ENCODE measurements at regions not wholly inside any gene's neighbourhood (a gene's known extent, or its start where the extent isn't known, plus 50 kb on each side); places are given as distances from the start of the nearest gene placed in this dataset.

GRCh38 chr13:58190577-58190976 lies 559.0 kb downstream of the PCDH17 start:
- Histone ChIP-seq H3K27me3 (ENCODE audit: control insufficient read depth, insufficient read depth, low read length) (no peaks in the 10 kb centered on the region), H3K4me3 (ENCODE audit: low read length) (no peak overlapping the region), H3K36me3 (ENCODE audit: control insufficient read depth, insufficient read depth, low read length) (no peaks in the 10 kb centered on the region), H3K27ac (ENCODE audit: low read length) (no peak overlapping the region), H3K9me3 (ENCODE audit: control insufficient read depth, insufficient read depth, low read length) (no peaks in the 10 kb centered on the region), H3K4me1 (ENCODE audit: control insufficient read depth, insufficient read depth, low read length) (no peaks in the 10 kb centered on the region)
- no peak for TF ChIP-seq CTCF (IDR thresholded peaks at IDR 0.05)
- Mint-ChIP-seq H3K4me3 (no peak overlapping the region), H3K27me3 (ENCODE audit: low read depth in 2 of 2) (no peaks in the 10 kb centered on the region), H3K27ac (no peak overlapping the region), H3K4me1 (no peaks in the 10 kb centered on the region), H3K9me3 (peaks cover 13 to 20% of the 10 kb centered on the region in 2 donors), H3K36me3 (no peaks in the 10 kb centered on the region)
- ATAC-seq (no peak), DNase-seq (no peak)
- intact Hi-C loops (cut with micrococcal nuclease) = no loop called here
- WGBS (ENCODE audit: insufficient coverage) = 18% methylated on average over 4 of the region's 4 CpGs

- H3K4me1 Mint-ChIP-seq = no peaks in the 10 kb centered on the region
- H3K4me3 ChIP-seq (ENCODE audit: low read length) = no peak overlapping the region
- no peaks in the 10 kb centered on the region for H3K4me1 ChIP-seq (ENCODE audit: control insufficient read depth, insufficient read depth, low read length)
- H3K36me3 ChIP-seq (ENCODE audit: control insufficient read depth, insufficient read depth, low read length) = no peaks in the 10 kb centered on the region
- no peaks in the 10 kb centered on the region for H3K36me3 Mint-ChIP-seq
- peaks cover 8 to 14% of the 10 kb centered on the region in 2 donors for H3K9me3 Mint-ChIP-seq
- H3K27ac Mint-ChIP-seq = no peak overlapping the region
- intact Hi-C loops (cut with micrococcal nuclease) = no loop called here
- 80% methylated on average over 1 of the region's 1 CpG for WGBS (ENCODE audit: insufficient coverage)
- no peaks in the 10 kb centered on the region for H3K9me3 ChIP-seq (ENCODE audit: control insufficient read depth, insufficient read depth, low read length)
- no peaks in the 10 kb centered on the region for H3K27me3 Mint-ChIP-seq (ENCODE audit: low read depth in 2 of 2)
- no peak overlapping the region for H3K4me3 Mint-ChIP-seq
- H3K27me3 ChIP-seq (ENCODE audit: control insufficient read depth, insufficient read depth, low read length) = no peaks in the 10 kb centered on the region
- H3K27ac ChIP-seq (ENCODE audit: low read length) = no peak overlapping the region
- DNase-seq (no peak), ATAC-seq (no peak)
- no peak for TF ChIP-seq CTCF (IDR thresholded peaks at IDR 0.05)
These were observed 560.2 kb downstream of the PCDH17 start for GRCh38 chr13:58191754-58192153.

- Mint-ChIP-seq H3K4me3 (no peak overlapping the region), H3K4me1 (no peaks in the 10 kb centered on the region), H3K27ac (no peak overlapping the region), H3K36me3 (no peaks in the 10 kb centered on the region), H3K27me3 (ENCODE audit: low read depth in 2 of 2) (no peaks in the 10 kb centered on the region), H3K9me3 (peaks cover 3 to 23% of the 10 kb centered on the region in 2 donors)
- no peaks in the 10 kb centered on the region for H3K27me3 ChIP-seq (ENCODE audit: control insufficient read depth, insufficient read depth, low read length)
- no peak for TF ChIP-seq CTCF (IDR thresholded peaks at IDR 0.05)
- no peak overlapping the region for H3K27ac ChIP-seq (ENCODE audit: low read length)
- H3K36me3 ChIP-seq (ENCODE audit: control insufficient read depth, insufficient read depth, low read length) = no peaks in the 10 kb centered on the region
- DNase-seq = no peak
- intact Hi-C loops (cut with micrococcal nuclease) = no loop called here
- ATAC-seq = no peak
- H3K4me3 ChIP-seq (ENCODE audit: low read length) = no peak overlapping the region
- no peaks in the 10 kb centered on the region for H3K4me1 ChIP-seq (ENCODE audit: control insufficient read depth, insufficient read depth, low read length)
- no peaks in the 10 kb centered on the region for H3K9me3 ChIP-seq (ENCODE audit: control insufficient read depth, insufficient read depth, low read length)
- 100% methylated on average over 1 of the region's 1 CpG for WGBS (ENCODE audit: insufficient coverage)
These were observed 570.6 kb downstream of the PCDH17 start for GRCh38 chr13:58202099-58202498.

- no peak overlapping the region for H3K27ac Mint-ChIP-seq
- peaks cover 13% of the 10 kb centered on the region for H3K36me3 Mint-ChIP-seq
- no peaks in the 10 kb centered on the region for H3K27me3 ChIP-seq (ENCODE audit: control insufficient read depth, insufficient read depth, low read length)
- WGBS (ENCODE audit: insufficient coverage) = 75% methylated on average over 4 of the region's 4 CpGs
- no peak for TF ChIP-seq CTCF (IDR thresholded peaks at IDR 0.05)
- H3K27ac ChIP-seq (ENCODE audit: low read length) = no peak overlapping the region
- intact Hi-C loops (cut with micrococcal nuclease) = no loop called here
- no peaks in the 10 kb centered on the region for H3K9me3 ChIP-seq (ENCODE audit: control insufficient read depth, insufficient read depth, low read length)
- no peaks in the 10 kb centered on the region for H3K36me3 ChIP-seq (ENCODE audit: control insufficient read depth, insufficient read depth, low read length)
- H3K4me1 Mint-ChIP-seq = no peaks in the 10 kb centered on the region
- ATAC-seq = no peak
- H3K27me3 Mint-ChIP-seq (ENCODE audit: low read depth in 2 of 2) = no peaks in the 10 kb centered on the region
- no peak overlapping the region for H3K4me3 ChIP-seq (ENCODE audit: low read length)
- no peaks in the 10 kb centered on the region for H3K4me1 ChIP-seq (ENCODE audit: control insufficient read depth, insufficient read depth, low read length)
- no peak overlapping the region for H3K4me3 Mint-ChIP-seq
- DNase-seq = no peak
- H3K9me3 Mint-ChIP-seq = peaks cover 18 to 35% of the 10 kb centered on the region in 2 donors
These were observed 576.0 kb downstream of the PCDH17 start for GRCh38 chr13:58207501-58207900.
